ENCODE measurements at regions not wholly inside any gene's neighbourhood (a gene's known extent, or its start where the extent isn't known, plus 50 kb on each side); places are given as distances from the start of the nearest gene placed in this dataset.

DNA sequence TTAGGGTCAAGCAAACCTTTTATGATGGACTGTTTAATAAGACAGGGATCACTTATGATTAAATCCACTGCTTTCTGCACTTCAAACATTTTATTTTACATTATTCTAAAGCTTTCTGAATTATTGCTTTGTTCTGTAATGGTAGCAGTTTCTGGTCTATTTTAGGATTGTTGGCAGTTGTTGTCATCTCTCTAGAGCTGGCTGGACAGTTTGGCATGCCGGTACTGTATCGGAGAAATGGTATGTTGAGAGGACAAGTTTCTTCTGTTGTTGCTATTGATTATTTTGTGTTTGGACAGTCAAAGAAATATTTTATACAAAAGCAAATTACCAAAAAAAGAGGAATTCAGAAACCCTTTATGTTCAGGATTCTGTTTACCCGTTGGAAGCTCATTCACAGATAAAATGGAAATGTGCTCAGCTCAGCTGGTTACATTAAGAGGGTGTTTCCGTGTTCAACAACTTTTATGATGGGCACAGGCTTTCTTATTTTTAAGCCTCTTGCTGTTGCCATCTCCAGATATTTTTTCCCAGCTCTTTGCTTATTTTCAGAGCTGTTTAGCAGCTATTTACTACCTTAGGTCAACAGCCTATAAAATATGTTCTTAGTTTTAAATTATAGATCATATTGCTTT lies 214.6 kb upstream of the IGFBP7 start:
- H3K4me3 ChIP-seq = no peak overlapping the region
- H3K4me2 ChIP-seq = no peak overlapping the region
- H3F3A ChIP-seq (replicated peaks; ENCODE audit: low read depth) = no peaks in the 10 kb centered on the region
- no peaks in the 10 kb centered on the region; the same call in 1 of the 2 replicates for H3K9me2 ChIP-seq (ENCODE audit: insufficient read depth)
- no peaks in the 10 kb centered on the region for H4K20me1 ChIP-seq (replicated peaks; ENCODE audit: insufficient read depth)
- no peak for DNase-seq (ENCODE audit: low spot score)
- no peak overlapping the region for H3K27ac ChIP-seq (ENCODE audit: low read depth)
- no peaks in the 10 kb centered on the region for H3K79me2 ChIP-seq (replicated peaks; ENCODE audit: insufficient read depth)
- no peaks in the 10 kb centered on the region for H3K27me3 ChIP-seq (ENCODE audit: insufficient read depth)
- Mint-ChIP-seq H3K27me3 (ENCODE audit: insufficient read depth, low read depth, poor library complexity) (no peaks in the 10 kb centered on the region), H3K27ac (no peak overlapping the region), H3K4me3 (no peak overlapping the region), H3K36me3 (ENCODE audit: low read depth) (no peaks in the 10 kb centered on the region), H3K9me3 (no peaks in the 10 kb centered on the region), H3K4me1 (peaks cover 9% of the 10 kb centered on the region; the same call in 2 of the 3 replicates)
- H3K36me3 ChIP-seq (ENCODE audit: insufficient read depth) = no peaks in the 10 kb centered on the region
- H2AFZ ChIP-seq = no peak overlapping the region
- no peak for TF ChIP-seq ETS1 (IDR thresholded peaks at IDR 0.05)
- no peak for TF ChIP-seq EZH2phosphoT487 (IDR thresholded peaks at IDR 0.05; ENCODE audit: unreplicated experiment)
- TF ChIP-seq CTCF (conservative IDR thresholded peaks at IDR 0.05; ENCODE audit: low read depth in 2 of 2) = no peak
- TF ChIP-seq NANOG (IDR thresholded peaks at IDR 0.05; ENCODE audit: borderline replicate concordance) = no peak
- no peak for TF ChIP-seq ZNF331 (CRISPR knock-in tag; IDR thresholded peaks at IDR 0.05; ENCODE audit: low read depth)
- no peak for TF ChIP-seq EZH2 (IDR thresholded peaks at IDR 0.05; ENCODE audit: low read depth, unreplicated experiment)
- no peak for TF ChIP-seq REST (IDR thresholded peaks at IDR 0.05; ENCODE audit: unreplicated experiment)
- no peak for TF ChIP-seq ZNF114 (CRISPR knock-in tag; IDR thresholded peaks at IDR 0.05)
- TF ChIP-seq CREB1 (CRISPR knock-in tag; IDR thresholded peaks at IDR 0.05; ENCODE audit: low read depth) = no peak
- TF ChIP-seq POLR2AphosphoS5 (IDR thresholded peaks at IDR 0.05; ENCODE audit: low read depth) = no peak
- TF ChIP-seq ZNF462 (CRISPR knock-in tag; IDR thresholded peaks at IDR 0.05) = no peak
- ATAC-seq = no peak
- H3K4me1 ChIP-seq (ENCODE audit: insufficient read depth) = 0 out of 2 replicates have a peak, but pooled peaks cover 5% of the 10 kb centered on the region

Data from GM23338 (cell line).